ENCODE measurements at regions not wholly inside any gene's neighbourhood (a gene's known extent, or its start where the extent isn't known, plus 50 kb on each side); places are given as distances from the start of the nearest gene placed in this dataset.

DNA sequence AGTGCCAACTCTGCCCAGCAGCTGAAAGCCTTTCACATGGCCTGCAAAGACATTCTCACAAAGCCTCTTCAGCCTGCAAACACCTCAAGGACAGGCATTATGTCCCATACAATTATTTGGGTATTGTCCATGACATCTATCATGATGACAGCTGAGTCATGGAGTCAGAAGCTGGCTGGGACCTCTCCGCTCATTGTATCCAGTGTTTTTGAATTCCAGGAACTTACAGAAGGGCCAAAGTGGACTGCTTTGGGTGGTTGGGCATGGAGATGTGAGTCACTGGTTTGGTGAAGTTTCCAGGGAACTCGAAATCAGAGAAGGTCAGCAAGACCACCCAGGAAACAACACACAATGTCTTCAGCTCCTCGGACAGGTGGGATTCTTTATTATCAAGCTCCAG, 188.6 kb upstream of the CCL2 start:
- TF ChIP-seq, protein P1, sequence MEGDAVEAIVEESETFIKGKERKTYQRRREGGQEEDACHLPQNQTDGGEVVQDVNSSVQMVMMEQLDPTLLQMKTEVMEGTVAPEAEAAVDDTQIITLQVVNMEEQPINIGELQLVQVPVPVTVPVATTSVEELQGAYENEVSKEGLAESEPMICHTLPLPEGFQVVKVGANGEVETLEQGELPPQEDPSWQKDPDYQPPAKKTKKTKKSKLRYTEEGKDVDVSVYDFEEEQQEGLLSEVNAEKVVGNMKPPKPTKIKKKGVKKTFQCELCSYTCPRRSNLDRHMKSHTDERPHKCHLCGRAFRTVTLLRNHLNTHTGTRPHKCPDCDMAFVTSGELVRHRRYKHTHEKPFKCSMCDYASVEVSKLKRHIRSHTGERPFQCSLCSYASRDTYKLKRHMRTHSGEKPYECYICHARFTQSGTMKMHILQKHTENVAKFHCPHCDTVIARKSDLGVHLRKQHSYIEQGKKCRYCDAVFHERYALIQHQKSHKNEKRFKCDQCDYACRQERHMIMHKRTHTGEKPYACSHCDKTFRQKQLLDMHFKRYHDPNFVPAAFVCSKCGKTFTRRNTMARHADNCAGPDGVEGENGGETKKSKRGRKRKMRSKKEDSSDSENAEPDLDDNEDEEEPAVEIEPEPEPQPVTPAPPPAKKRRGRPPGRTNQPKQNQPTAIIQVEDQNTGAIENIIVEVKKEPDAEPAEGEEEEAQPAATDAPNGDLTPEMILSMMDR (IDR thresholded peaks at IDR 0.05) = no peak
- no peak for TF ChIP-seq POLR2A (IDR thresholded peaks at IDR 0.05)

GRCh38 chr17:34067011-34067410, 188.1 kb upstream of the CCL2 start:
- WGBS, 2 donors = 87 to 96% methylated on average over 2 of the region's 2 CpGs
- Histone ChIP-seq H3K9me3 (no peaks in the 10 kb centered on the region), H3K4me1 (no peaks in the 10 kb centered on the region), H3K36me3 (ENCODE audit: low read depth, missing control alignments) (no peaks in the 10 kb centered on the region), H3K27me3 (no peaks in the 10 kb centered on the region), H3K4me3 (no peak overlapping the region), H3K27ac (no peak overlapping the region)
- intact Hi-C loops (cut with DNase I; ENCODE audit: low total_unique reads) = no loop called here
- no peak for DNase-seq
- no peak for TF ChIP-seq POLR2A (IDR thresholded peaks at IDR 0.05)

More for the DNA sequence above, 188.6 kb upstream of the CCL2 start:
- H3K4me1 ChIP-seq = no peaks in the 10 kb centered on the region
- H3K4me3 ChIP-seq = no peak overlapping the region
- no peak for DNase-seq
- no peaks in the 10 kb centered on the region for H3K36me3 ChIP-seq (ENCODE audit: low read depth, missing control alignments)
- no peaks in the 10 kb centered on the region for H3K27me3 ChIP-seq
- no peaks in the 10 kb centered on the region for H3K9me3 ChIP-seq
- H3K27ac ChIP-seq = no peak overlapping the region
- intact Hi-C loops (cut with DNase I; ENCODE audit: low total_unique reads) = no loop called here
- WGBS, 2 donors = 76 to 83% methylated on average over 3 of the region's 3 CpGs

DNA sequence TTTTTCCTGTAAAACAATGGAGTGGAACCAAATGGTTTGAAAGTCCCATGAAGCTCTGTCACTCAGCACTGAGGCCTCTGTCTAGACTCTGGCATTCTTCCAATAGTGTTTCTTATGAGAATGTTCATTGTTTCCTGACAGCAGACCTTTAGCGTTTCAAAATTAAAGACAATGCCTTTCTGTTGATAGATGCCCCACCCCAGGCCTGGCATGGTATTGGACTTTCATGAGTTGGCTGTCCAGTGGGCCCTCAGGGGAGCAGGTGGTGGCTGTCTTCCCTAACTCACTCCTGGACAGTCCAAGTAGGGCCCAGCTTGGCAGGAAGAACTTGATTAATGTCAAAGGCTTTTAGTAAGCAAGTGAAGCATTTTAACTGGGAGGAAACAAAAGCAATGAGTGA, 186.5 kb upstream of the CCL2 start:
- H3K27ac ChIP-seq = no peak overlapping the region
- 47 to 50% methylated on average over 1 of the region's 1 CpG for WGBS, 2 donors
- no peaks in the 10 kb centered on the region for H3K9me3 ChIP-seq
- H3K4me3 ChIP-seq = no peak overlapping the region
- H3K4me1 ChIP-seq = no peaks in the 10 kb centered on the region
- no peaks in the 10 kb centered on the region for H3K27me3 ChIP-seq
- TF ChIP-seq, protein P1 (IDR thresholded peaks at IDR 0.05) = no peak
- TF ChIP-seq POLR2A (IDR thresholded peaks at IDR 0.05) = no peak
- H3K36me3 ChIP-seq (ENCODE audit: low read depth, missing control alignments) = no peaks in the 10 kb centered on the region
- DNase-seq = no peak
- intact Hi-C loops (cut with DNase I; ENCODE audit: low total_unique reads) = no loop called here

DNA sequence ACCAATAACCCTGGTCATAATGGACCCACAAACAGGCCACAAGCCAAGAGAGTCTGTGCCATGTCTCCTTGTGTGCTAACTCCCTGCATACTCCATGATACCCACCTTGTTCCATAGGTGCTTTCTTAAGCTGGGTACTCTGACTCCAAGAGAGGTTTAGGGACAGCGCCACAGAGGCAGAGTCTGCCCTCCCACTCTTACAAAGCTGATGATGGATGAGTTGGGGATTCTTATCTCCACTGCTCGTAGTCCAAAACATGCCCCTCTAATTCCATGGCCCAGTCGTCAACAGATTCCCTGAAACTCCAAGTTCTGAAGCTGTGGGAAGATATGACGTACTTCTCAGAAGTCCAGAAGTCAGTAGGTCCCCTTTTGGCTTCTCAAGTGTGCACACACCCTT, 184.4 kb upstream of the CCL2 start:
- Histone ChIP-seq H3K9me3 (no peaks in the 10 kb centered on the region), H3K27me3 (no peaks in the 10 kb centered on the region), H3K27ac (no peak overlapping the region), H3K4me3 (no peak overlapping the region), H3K36me3 (ENCODE audit: low read depth, missing control alignments) (no peaks in the 10 kb centered on the region), H3K4me1 (no peaks in the 10 kb centered on the region)
- DNase-seq = no peak
- WGBS, 2 donors = 65 to 82% methylated on average over 4 of the region's 4 CpGs
- intact Hi-C loops (cut with DNase I; ENCODE audit: low total_unique reads) = no loop called here
- TF ChIP-seq POLR2A (IDR thresholded peaks at IDR 0.05) = no peak
- TF ChIP-seq, protein P1 (IDR thresholded peaks at IDR 0.05) = no peak

GRCh38 chr17:34071886-34072420, 183.1 kb upstream of the CCL2 start:
- Histone ChIP-seq H3K27me3 (no peaks in the 10 kb centered on the region), H3K9me3 (no peaks in the 10 kb centered on the region), H3K4me3 (no peak overlapping the region), H3K36me3 (ENCODE audit: low read depth, missing control alignments) (no peaks in the 10 kb centered on the region), H3K27ac (no peak overlapping the region), H3K4me1 (no peaks in the 10 kb centered on the region)
- intact Hi-C loops (cut with DNase I; ENCODE audit: low total_unique reads) = no loop called here
- 77 to 79% methylated on average over 11 of the region's 11 CpGs for WGBS, 2 donors
- TF ChIP-seq, protein P1 (IDR thresholded peaks at IDR 0.05) = no peak
- no peak for TF ChIP-seq POLR2A (IDR thresholded peaks at IDR 0.05)
- no peak for DNase-seq

Measured in testis (tissue), 2 donors.